Nephron (organoid): ENCODE measurements at regions not wholly inside any gene's neighbourhood (a gene's known extent, or its start where the extent isn't known, plus 50 kb on each side); places are given as distances from the start of the nearest gene placed in this dataset.
"Not testable (repeated sequence)": the region's sequence is repeated elsewhere in the genome, so short reads cannot be mapped to it uniquely, and the experiment has no call there.

Experiments
- H3K27ac Mint-ChIP-seq, 3 experiments: 2 replicates each; pipeline ENCODE4 v1.8.0; 2020; ENCODE audit warnings: mixed read lengths in 3 of 3, mild to moderate bottlenecking in 2 of 3, moderate library complexity in 1 of 3
- H3K27me3 Mint-ChIP-seq: 2 replicates; pipeline ENCODE4 v1.8.0; 2021; ENCODE audit warnings: low read depth, mild to moderate bottlenecking, moderate library complexity, mixed read lengths
- H3K36me3 Mint-ChIP-seq: 2 replicates; pipeline ENCODE4 v1.8.0; 2020; ENCODE audit warnings: low read depth, mixed read lengths
- H3K4me1 Mint-ChIP-seq: 2 replicates; pipeline ENCODE4 v1.8.0; 2020; ENCODE audit warnings: mixed read lengths
- H3K4me3 Mint-ChIP-seq, 3 experiments: 2 replicates each; pipeline ENCODE4 v1.8.0; 2020; ENCODE audit warnings: mild to moderate bottlenecking in 3 of 3, mixed read lengths in 3 of 3, moderate library complexity in 2 of 3
- H3K9me3 Mint-ChIP-seq: 2 replicates; pipeline ENCODE4 v1.8.0; 2020; ENCODE audit warnings: mixed read lengths
- CTCF ChIP-seq, 3 experiments: fragments of 200-600 bp; sonication (generic); IDR thresholded peaks; one replicate each; pipeline ENCODE4 v1.5.0; 2021; ENCODE audit warnings: antibody characterized with exemption in 3 of 3; ENCODE audit not compliant: unreplicated experiment in 3 of 3

- no peaks in the 10 kb centered on the region for H3K27me3 Mint-ChIP-seq
- no peak overlapping the region for H3K27ac Mint-ChIP-seq
- peaks cover 5% of the 10 kb centered on the region for H3K36me3 Mint-ChIP-seq
- no peak overlapping the region for H3K4me3 Mint-ChIP-seq
- H3K4me1 Mint-ChIP-seq = no peaks in the 10 kb centered on the region
- TF ChIP-seq CTCF (IDR thresholded peaks at IDR 0.05; ENCODE audit: unreplicated experiment in 3 of 3) = no peak
- H3K9me3 Mint-ChIP-seq = peaks cover 36% of the 10 kb centered on the region
Measured at GRCh38 chr19:23554548-23554947, 132.5 kb downstream of the ZNF675 start.

GRCh38 chr19:23550102-23550501, 136.9 kb downstream of the ZNF675 start:
- not testable (repeated sequence) for H3K4me3 Mint-ChIP-seq, H3K27me3 Mint-ChIP-seq, H3K4me1 Mint-ChIP-seq, H3K27ac Mint-ChIP-seq, H3K36me3 Mint-ChIP-seq
- H3K9me3 Mint-ChIP-seq = peaks cover 40% of the 10 kb centered on the region

DNA sequence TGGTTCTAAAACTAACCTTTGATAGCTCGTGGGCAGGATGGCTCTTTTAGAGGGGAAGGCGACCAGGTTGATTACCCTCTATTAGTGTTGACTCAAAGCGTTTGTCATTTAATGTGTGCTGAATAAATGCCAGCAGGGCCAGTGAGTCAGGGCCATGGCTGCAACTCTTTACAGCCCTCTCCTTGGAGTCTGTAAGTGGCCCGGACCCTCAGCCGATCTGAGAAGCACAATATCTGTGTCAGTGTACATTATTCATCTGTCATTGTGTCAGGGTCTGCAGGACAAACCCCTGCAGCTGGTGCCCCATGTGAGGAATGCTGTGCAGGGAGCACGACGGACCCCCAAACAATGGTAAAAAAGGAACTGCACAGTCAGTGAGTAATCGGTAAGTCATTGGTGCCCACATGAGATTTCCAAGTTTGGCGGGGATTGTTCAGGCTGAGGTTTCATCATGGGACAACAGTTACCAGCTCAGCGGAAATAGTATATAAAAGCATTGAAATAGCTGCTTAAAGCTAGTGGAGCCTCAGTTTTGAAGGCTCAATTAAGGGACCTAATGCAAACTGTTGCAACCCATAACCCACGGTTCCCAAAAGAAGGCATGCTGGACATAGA, 139.1 kb downstream of the ZNF675 start:
- H3K4me1 Mint-ChIP-seq = no peaks in the 10 kb centered on the region

GRCh38 chr19:23547156-23547555, 139.9 kb downstream of the ZNF675 start:
- no peak overlapping the region for H3K27ac Mint-ChIP-seq

More for the DNA sequence above, 139.1 kb downstream of the ZNF675 start:
- TF ChIP-seq CTCF (IDR thresholded peaks at IDR 0.05; ENCODE audit: unreplicated experiment in 3 of 3) = no peak
- peaks cover 59% of the 10 kb centered on the region for H3K9me3 Mint-ChIP-seq
- no peaks in the 10 kb centered on the region for H3K27me3 Mint-ChIP-seq
- no peaks in the 10 kb centered on the region for H3K36me3 Mint-ChIP-seq
- H3K4me3 Mint-ChIP-seq = no peak overlapping the region
- no peak overlapping the region for H3K27ac Mint-ChIP-seq

GRCh38 chr19:23543351-23543750, 143.7 kb downstream of the ZNF675 start:
- no peaks in the 10 kb centered on the region for H3K27me3 Mint-ChIP-seq
- H3K36me3 Mint-ChIP-seq = no peaks in the 10 kb centered on the region

More at GRCh38 chr19:23547156-23547555, 139.9 kb downstream of the ZNF675 start:
- no peaks in the 10 kb centered on the region for H3K36me3 Mint-ChIP-seq
- no peaks in the 10 kb centered on the region for H3K4me1 Mint-ChIP-seq
- no peak for TF ChIP-seq CTCF (IDR thresholded peaks at IDR 0.05; ENCODE audit: unreplicated experiment in 3 of 3)
- H3K4me3 Mint-ChIP-seq = no peak overlapping the region
- no peaks in the 10 kb centered on the region for H3K27me3 Mint-ChIP-seq
- peaks cover 59% of the 10 kb centered on the region for H3K9me3 Mint-ChIP-seq

GRCh38 chr19:23542562-23542961, 144.4 kb downstream of the ZNF675 start:
- Mint-ChIP-seq H3K9me3 (peaks cover 60% of the 10 kb centered on the region), H3K27me3 (no peaks in the 10 kb centered on the region), H3K4me3 (no peak overlapping the region), H3K36me3 (no peaks in the 10 kb centered on the region), H3K27ac (no peak overlapping the region), H3K4me1 (no peaks in the 10 kb centered on the region)
- no peak for TF ChIP-seq CTCF (IDR thresholded peaks at IDR 0.05; ENCODE audit: unreplicated experiment in 3 of 3)

More at GRCh38 chr19:23543351-23543750, 143.7 kb downstream of the ZNF675 start:
- peaks cover 59% of the 10 kb centered on the region for H3K9me3 Mint-ChIP-seq
- no peaks in the 10 kb centered on the region for H3K4me1 Mint-ChIP-seq
- TF ChIP-seq CTCF (IDR thresholded peaks at IDR 0.05; ENCODE audit: unreplicated experiment in 3 of 3) = no peak
- no peak overlapping the region for H3K27ac Mint-ChIP-seq
- no peak overlapping the region for H3K4me3 Mint-ChIP-seq
